ENCODE measurements at regions not wholly inside any gene's neighbourhood (a gene's known extent, or its start where the extent isn't known, plus 50 kb on each side); places are given as distances from the start of the nearest gene placed in this dataset.

DNA sequence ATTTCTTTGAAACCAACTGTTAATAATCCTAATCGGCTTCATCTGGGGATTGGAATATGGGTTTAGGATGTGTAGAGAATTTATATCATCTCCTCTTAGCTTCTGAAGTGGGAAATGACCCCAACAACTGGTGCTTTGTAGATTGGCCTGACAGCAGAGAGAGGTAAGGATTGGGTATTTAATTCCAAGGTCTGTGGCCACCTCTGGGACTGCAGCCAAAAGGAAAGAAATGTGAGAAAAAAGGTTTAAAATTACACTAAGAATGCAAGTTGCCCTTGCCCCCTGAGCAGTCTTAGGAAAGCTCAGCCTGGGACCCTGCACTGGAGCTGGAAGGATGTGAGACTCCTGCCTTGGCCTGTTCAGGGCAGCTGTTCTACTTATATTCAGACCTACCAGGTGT, 157.1 kb downstream of the FTCDNL1 start:
- TF ChIP-seq, protein P1, sequence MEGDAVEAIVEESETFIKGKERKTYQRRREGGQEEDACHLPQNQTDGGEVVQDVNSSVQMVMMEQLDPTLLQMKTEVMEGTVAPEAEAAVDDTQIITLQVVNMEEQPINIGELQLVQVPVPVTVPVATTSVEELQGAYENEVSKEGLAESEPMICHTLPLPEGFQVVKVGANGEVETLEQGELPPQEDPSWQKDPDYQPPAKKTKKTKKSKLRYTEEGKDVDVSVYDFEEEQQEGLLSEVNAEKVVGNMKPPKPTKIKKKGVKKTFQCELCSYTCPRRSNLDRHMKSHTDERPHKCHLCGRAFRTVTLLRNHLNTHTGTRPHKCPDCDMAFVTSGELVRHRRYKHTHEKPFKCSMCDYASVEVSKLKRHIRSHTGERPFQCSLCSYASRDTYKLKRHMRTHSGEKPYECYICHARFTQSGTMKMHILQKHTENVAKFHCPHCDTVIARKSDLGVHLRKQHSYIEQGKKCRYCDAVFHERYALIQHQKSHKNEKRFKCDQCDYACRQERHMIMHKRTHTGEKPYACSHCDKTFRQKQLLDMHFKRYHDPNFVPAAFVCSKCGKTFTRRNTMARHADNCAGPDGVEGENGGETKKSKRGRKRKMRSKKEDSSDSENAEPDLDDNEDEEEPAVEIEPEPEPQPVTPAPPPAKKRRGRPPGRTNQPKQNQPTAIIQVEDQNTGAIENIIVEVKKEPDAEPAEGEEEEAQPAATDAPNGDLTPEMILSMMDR (IDR thresholded peaks at IDR 0.05; ENCODE audit: borderline replicate concordance, control extremely low read depth, extremely low read depth, insufficient read depth, missing control alignments), result no peak
- DNase-seq (ENCODE audit: low spot score), result no peak
- in situ Hi-C loops (cut with MboI; ENCODE audit: low sequenced_read_pairs, unreplicated experiment), result no loop called here

DNA sequence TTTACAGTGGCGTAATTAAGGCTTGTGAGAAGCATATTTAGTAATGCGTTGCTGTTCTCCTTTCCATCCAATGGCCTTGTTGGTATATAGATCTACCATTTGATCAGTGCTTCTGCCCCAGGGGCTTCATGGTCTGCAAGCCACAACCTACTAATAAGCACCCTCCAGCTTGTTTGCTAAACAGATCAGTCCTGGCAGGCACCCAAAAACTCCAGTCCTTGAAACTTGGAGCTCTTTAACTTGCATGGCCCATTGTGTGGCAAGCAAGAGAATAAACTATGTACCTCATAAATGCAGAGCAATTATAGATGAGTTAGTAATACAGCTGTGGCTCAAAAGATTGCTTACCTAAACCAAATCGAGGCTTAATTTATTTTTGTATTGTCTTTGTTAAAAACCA, 158.5 kb downstream of the FTCDNL1 start:
- TF ChIP-seq, protein P1 (IDR thresholded peaks at IDR 0.05; ENCODE audit: borderline replicate concordance, control extremely low read depth, extremely low read depth, insufficient read depth, missing control alignments), result no peak
- DNase-seq (ENCODE audit: low spot score), result no peak
- in situ Hi-C loops (cut with MboI; ENCODE audit: low sequenced_read_pairs, unreplicated experiment), result no loop called here

DNA sequence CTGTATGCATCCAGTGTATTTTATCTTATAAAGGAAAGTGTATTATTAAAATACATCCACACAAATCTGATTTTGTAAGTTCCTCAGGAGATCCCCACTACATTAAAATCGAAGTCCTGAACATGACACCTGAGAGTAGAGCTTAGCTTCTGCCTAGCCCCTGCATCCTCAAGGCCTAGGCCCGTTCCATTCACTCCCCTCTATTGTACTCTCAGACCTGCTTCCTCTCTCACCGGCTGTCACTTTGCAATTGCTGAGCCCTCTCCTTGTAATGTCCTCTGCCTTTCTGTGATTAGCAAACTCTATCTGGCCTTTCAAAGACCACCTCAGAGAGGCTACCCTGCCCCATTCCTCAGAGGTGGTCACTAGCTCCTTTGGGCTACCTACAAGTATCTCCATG, 160.8 kb downstream of the FTCDNL1 start:
- in situ Hi-C loops (cut with MboI; ENCODE audit: low sequenced_read_pairs, unreplicated experiment), result no loop called here
- DNase-seq (ENCODE audit: low spot score), result no peak
- TF ChIP-seq, protein P1 (IDR thresholded peaks at IDR 0.05; ENCODE audit: borderline replicate concordance, control extremely low read depth, extremely low read depth, insufficient read depth, missing control alignments), result no peak

DNA sequence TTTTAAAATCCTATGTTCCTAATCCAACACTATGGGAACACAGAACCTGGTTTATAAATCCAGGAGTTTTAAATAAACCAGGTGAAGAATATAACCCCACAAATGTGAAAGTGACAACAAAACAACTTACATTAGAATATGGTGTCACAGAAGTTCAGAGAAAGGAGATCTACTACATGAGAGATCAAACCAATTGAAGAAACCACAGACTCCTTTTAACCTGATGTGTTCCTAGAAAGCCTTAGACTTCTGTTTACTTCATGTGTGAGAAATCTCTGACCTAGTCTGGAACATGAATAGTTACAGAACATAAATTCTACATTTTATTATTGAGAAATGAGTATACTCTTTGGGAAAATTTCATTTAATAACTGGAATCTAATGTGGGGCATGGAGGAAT, 165.3 kb downstream of the FTCDNL1 start:
- DNase-seq (ENCODE audit: low spot score), result no peak
- in situ Hi-C loops (cut with MboI; ENCODE audit: low sequenced_read_pairs, unreplicated experiment), result no loop called here
- TF ChIP-seq, protein P1 (IDR thresholded peaks at IDR 0.05; ENCODE audit: borderline replicate concordance, control extremely low read depth, extremely low read depth, insufficient read depth, missing control alignments), result no peak

DNA sequence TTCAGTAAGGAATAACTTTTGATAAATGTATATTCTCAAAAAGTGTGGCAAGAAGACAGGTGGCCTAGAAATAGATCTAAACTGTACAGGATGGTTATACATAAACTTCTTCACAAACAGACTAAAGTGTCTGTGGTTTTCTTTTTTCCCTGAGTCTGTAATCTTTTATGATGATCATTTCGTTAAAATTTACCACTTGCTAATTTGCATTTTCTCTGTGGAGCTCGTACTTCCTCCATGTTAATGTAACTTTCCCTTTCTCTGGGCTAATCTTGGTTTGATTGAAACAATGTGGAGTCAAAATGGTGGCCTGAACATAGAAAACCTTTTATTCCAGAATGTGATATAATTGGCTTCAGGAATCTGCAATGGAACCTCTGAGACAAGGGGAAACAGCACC, 166.2 kb downstream of the FTCDNL1 start:
- in situ Hi-C loops (cut with MboI; ENCODE audit: low sequenced_read_pairs, unreplicated experiment), result no loop called here
- no peak for DNase-seq (ENCODE audit: low spot score)
- TF ChIP-seq, protein P1 (IDR thresholded peaks at IDR 0.05; ENCODE audit: borderline replicate concordance, control extremely low read depth, extremely low read depth, insufficient read depth, missing control alignments), result no peak

DNA sequence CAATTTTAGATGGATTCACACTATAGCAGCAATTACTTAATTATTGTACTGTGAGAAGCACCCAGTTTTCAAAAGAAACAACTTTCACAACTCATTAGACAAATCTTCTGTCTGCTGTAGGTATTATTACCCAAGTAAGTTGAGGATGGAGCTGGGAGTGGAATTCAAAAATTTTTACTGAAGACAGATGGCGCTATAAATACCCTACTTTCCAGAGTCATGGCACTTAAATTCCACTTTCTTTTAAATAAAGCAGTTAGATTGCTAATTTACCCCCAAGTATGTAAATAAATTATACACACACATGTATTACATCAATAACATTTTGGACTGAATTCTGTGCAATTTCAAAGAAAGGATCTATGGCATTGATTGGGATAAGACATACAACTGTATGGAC, 166.8 kb downstream of the FTCDNL1 start:
- in situ Hi-C loops (cut with MboI; ENCODE audit: low sequenced_read_pairs, unreplicated experiment), result no loop called here
- TF ChIP-seq, protein P1 (IDR thresholded peaks at IDR 0.05; ENCODE audit: borderline replicate concordance, control extremely low read depth, extremely low read depth, insufficient read depth, missing control alignments), result no peak
- no peak for DNase-seq (ENCODE audit: low spot score)

DNA sequence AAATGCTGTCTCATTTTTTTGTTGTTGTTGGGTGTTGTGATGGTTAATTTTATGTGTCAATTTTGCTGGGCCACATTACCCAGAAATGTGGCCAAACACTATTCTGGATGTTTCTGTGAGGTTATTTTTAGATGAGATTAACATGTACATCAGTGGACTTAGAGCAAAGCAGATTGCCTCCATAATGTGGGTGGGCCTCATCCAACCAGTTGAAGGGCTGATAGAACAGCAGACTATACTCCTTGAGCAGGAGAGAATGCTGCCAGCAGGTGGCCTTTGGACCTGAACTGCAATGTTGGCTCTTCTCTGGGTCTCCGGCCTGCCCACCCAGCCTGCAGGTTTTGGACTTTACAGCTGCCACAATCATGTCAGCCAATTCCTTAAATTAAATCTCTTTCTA, 169.0 kb downstream of the FTCDNL1 start:
- no peak for DNase-seq (ENCODE audit: low spot score)
- TF ChIP-seq, protein P1 (IDR thresholded peaks at IDR 0.05; ENCODE audit: borderline replicate concordance, control extremely low read depth, extremely low read depth, insufficient read depth, missing control alignments), result no peak
- in situ Hi-C loops (cut with MboI; ENCODE audit: low sequenced_read_pairs, unreplicated experiment), result no loop called here
